ENCODE measurements at regions not wholly inside any gene's neighbourhood (a gene's known extent, or its start where the extent isn't known, plus 50 kb on each side); places are given as distances from the start of the nearest gene placed in this dataset.

DNA sequence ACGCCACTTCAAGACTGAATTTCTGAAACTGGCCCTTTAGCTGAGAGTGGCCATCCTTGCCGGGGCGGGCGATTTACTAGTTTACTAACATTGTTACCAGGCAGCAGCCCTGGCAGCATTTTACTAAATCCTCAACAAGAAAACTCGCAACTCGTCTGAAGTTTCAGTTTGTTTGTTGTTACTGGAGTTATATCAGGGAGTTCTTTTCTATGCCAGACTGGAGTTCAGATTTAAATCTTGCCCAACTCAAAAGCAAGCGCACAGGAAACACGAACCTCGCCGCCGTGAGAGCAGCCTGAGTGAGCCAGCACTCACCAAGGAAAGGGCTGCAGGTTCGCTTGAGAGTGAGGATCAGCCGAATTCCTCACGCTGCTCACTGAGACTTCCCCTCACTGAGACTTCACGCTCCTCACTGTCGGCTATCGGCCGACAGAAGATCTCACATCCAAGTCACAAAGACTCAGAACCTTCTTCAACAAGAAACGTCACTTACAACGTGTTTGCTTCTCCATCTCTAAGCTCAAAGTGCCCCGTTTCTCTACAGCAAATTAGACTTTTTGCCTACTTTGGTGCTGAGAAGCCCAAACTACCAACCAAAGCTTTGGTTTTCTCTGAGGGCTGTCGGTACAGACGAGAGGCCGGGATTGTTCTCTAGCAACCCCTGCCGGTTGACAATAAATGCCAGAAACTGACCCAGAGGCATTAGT, 78.9 kb downstream of the OLIG3 start:
- peak overlapping the region; percentile 39 for H3K4me3 ChIP-seq (ENCODE audit: low read depth, low read length)
- TF ChIP-seq, protein P1, sequence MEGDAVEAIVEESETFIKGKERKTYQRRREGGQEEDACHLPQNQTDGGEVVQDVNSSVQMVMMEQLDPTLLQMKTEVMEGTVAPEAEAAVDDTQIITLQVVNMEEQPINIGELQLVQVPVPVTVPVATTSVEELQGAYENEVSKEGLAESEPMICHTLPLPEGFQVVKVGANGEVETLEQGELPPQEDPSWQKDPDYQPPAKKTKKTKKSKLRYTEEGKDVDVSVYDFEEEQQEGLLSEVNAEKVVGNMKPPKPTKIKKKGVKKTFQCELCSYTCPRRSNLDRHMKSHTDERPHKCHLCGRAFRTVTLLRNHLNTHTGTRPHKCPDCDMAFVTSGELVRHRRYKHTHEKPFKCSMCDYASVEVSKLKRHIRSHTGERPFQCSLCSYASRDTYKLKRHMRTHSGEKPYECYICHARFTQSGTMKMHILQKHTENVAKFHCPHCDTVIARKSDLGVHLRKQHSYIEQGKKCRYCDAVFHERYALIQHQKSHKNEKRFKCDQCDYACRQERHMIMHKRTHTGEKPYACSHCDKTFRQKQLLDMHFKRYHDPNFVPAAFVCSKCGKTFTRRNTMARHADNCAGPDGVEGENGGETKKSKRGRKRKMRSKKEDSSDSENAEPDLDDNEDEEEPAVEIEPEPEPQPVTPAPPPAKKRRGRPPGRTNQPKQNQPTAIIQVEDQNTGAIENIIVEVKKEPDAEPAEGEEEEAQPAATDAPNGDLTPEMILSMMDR (IDR thresholded peaks at IDR 0.05; ENCODE audit: insufficient read depth, low read length, poor library complexity, severe bottlenecking), result peak; percentile 74
- H3K27me3 ChIP-seq (ENCODE audit: control insufficient read depth, insufficient read depth, low read length), result no peaks in the 10 kb centered on the region
- DNase-seq (ENCODE audit: low read depth), result peak; percentile 34
- H3K36me3 ChIP-seq (ENCODE audit: control insufficient read depth, insufficient read depth, low read length), result no peaks in the 10 kb centered on the region

DNA sequence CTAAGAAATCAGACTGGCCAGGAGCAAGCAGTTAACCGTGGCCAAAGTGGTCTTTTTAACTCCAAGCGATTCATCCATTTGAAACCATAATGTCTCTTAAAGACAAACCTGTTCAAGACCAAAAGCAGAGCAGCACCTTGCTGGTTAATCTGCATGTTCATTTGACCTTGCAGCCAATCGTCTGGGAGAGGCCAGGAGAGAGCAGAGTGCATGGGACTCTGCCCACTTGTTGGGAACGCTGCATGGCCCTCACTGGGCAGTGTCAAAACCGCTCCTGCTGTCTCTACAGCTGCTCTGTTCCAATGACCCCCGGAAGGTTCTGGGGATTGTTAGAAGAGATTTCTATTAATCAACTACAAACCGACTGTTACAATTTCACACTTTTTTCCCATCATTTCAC, 79.6 kb downstream of the OLIG3 start:
- Histone ChIP-seq H3K27me3 (ENCODE audit: control insufficient read depth, insufficient read depth, low read length) (no peaks in the 10 kb centered on the region), H3K4me3 (ENCODE audit: low read depth, low read length) (no peak overlapping the region), H3K36me3 (ENCODE audit: control insufficient read depth, insufficient read depth, low read length) (no peaks in the 10 kb centered on the region)
- TF ChIP-seq, protein P1 (IDR thresholded peaks at IDR 0.05; ENCODE audit: insufficient read depth, low read length, poor library complexity, severe bottlenecking), result no peak
- DNase-seq (ENCODE audit: low read depth), result no peak

DNA sequence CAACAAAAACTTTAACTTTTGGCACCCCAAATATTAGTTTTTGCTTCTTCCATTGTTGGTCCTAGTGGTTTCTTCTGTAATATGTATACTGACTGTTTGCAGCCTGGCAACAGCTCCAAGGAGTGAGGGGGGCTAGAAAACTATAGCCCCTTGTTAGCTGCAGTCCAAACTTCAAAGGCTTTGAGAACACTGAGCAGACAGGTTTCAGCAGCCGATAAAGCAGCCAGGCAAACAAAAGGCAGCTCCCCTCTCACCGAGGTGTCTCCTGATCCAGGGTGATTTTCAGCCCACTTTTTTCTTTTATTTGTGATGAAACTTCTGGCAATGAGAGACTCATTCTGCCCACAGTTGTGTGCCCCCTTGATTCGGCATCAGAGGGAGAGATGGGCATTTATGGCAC, 80.7 kb downstream of the OLIG3 start:
- TF ChIP-seq, protein P1 (IDR thresholded peaks at IDR 0.05; ENCODE audit: insufficient read depth, low read length, poor library complexity, severe bottlenecking), result no peak
- Histone ChIP-seq H3K36me3 (ENCODE audit: control insufficient read depth, insufficient read depth, low read length) (no peaks in the 10 kb centered on the region), H3K27me3 (ENCODE audit: control insufficient read depth, insufficient read depth, low read length) (no peaks in the 10 kb centered on the region), H3K4me3 (ENCODE audit: low read depth, low read length) (no peak overlapping the region)
- no peak for DNase-seq (ENCODE audit: low read depth)

DNA sequence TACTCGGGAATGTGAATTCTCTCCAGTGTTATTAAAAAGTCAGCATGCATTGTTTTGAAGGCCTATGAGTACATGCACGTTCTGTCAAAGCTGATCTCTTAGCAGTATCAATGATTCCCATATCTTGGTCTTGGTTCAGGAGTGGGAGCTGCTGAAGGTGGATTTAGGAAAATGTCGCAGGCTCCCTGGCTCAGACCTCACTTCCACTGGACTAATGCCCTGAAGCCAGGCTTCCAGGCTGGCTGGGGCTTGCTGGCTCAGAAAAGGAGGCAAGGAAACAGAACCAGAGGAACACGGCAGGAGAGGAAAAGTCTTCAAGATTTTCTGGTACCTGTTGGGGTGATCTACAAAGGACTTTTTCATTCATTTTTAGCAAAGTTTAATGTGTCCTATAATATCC, 81.6 kb downstream of the OLIG3 start:
- no peaks in the 10 kb centered on the region for H3K36me3 ChIP-seq (ENCODE audit: control insufficient read depth, insufficient read depth, low read length)
- H3K27me3 ChIP-seq (ENCODE audit: control insufficient read depth, insufficient read depth, low read length), result no peaks in the 10 kb centered on the region
- no peak overlapping the region for H3K4me3 ChIP-seq (ENCODE audit: low read depth, low read length)
- TF ChIP-seq, protein P1 (IDR thresholded peaks at IDR 0.05; ENCODE audit: insufficient read depth, low read length, poor library complexity, severe bottlenecking), result no peak
- no peak for DNase-seq (ENCODE audit: low read depth)

DNA sequence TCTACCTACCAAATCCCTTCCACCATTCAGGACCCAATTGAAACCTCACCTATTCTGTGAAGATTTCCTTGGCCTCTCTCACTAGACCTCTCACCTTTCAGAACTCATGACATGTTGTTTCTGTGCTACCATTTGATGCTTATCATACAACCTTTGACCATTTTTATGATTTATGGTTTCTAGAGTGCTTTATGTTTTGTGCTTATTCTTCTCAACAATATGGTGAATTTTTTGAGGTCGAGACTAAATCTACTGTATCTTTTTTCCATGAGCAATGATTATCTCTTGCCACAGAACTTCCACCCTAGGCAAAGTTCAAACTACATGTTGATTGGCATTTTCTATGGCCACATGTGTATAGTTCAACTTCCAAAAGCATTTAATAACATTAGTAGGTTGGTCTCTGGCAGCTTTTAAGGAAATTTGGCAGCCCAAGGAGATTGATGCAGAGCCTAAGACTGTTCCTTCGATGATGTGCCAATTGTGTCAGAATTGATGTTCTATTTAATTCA, 84.9 kb downstream of the OLIG3 start:
- no peaks in the 10 kb centered on the region for H3K27me3 ChIP-seq (ENCODE audit: control insufficient read depth, insufficient read depth, low read length)
- TF ChIP-seq, protein P1 (IDR thresholded peaks at IDR 0.05; ENCODE audit: insufficient read depth, low read length, poor library complexity, severe bottlenecking), result no peak
- no peak overlapping the region for H3K4me3 ChIP-seq (ENCODE audit: low read depth, low read length)
- H3K36me3 ChIP-seq (ENCODE audit: control insufficient read depth, insufficient read depth, low read length), result no peaks in the 10 kb centered on the region
- DNase-seq (ENCODE audit: low read depth), result no peak

DNA sequence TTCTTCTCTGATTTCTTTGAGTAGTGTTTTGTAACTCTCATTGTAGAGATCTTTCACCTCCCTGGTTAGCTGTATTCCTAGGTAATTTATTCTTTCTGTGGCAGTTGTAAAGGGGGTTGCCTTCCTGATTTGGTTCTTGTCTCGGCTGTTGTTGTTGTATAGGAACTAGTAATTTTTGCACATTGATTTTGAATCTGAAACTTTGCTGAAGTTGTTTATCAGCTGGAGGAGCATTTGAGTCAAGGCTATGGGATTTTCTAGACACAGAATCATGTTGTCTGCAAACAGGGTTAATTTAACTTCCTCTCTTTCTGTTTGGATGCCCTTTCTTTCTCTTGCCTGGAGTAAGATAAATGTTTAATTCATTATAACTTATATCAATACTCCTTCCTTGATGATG, 86.4 kb downstream of the OLIG3 start:
- no peak for DNase-seq (ENCODE audit: low read depth)
- Histone ChIP-seq H3K4me3 (ENCODE audit: low read depth, low read length) (no peak overlapping the region), H3K27me3 (ENCODE audit: control insufficient read depth, insufficient read depth, low read length) (no peaks in the 10 kb centered on the region), H3K36me3 (ENCODE audit: control insufficient read depth, insufficient read depth, low read length) (no peaks in the 10 kb centered on the region)
- TF ChIP-seq, protein P1 (IDR thresholded peaks at IDR 0.05; ENCODE audit: insufficient read depth, low read length, poor library complexity, severe bottlenecking), result no peak

Measured in kidney epithelial cell (primary cell).